Peyer's patch (tissue), 4 donors: ENCODE measurements at regions not wholly inside any gene's neighbourhood (a gene's known extent, or its start where the extent isn't known, plus 50 kb on each side); places are given as distances from the start of the nearest gene placed in this dataset.

Experiments used
- POLR2A ChIP-seq, 2 donors: fragments of 450-650 bp; IDR thresholded peaks; one replicate each; pipeline ENCODE4 v1.5.1; 2017; ENCODE audit warnings: antibody characterized with exemption in 2 of 2, mild to moderate bottlenecking in 2 of 2, moderate library complexity in 2 of 2
- TF ChIP-seq, protein P1 (sequence below), 6 experiments: fragments of 450-650 bp in 4 of 6; fragments of 200-600 bp in 2 of 6; sonication (generic) in 1 of 6; IDR thresholded peaks; one replicate each; pipeline ENCODE4 v1.5.1; 2017 to 2019; ENCODE audit warnings: antibody characterized with exemption in 6 of 6, mild to moderate bottlenecking in 3 of 6, moderate library complexity in 1 of 6

GRCh38 chr4:164613792-164614191 is 140.1 kb upstream of the SMIM31 start:
- TF ChIP-seq POLR2A (IDR thresholded peaks at IDR 0.05) = no peak
- TF ChIP-seq, protein P1, sequence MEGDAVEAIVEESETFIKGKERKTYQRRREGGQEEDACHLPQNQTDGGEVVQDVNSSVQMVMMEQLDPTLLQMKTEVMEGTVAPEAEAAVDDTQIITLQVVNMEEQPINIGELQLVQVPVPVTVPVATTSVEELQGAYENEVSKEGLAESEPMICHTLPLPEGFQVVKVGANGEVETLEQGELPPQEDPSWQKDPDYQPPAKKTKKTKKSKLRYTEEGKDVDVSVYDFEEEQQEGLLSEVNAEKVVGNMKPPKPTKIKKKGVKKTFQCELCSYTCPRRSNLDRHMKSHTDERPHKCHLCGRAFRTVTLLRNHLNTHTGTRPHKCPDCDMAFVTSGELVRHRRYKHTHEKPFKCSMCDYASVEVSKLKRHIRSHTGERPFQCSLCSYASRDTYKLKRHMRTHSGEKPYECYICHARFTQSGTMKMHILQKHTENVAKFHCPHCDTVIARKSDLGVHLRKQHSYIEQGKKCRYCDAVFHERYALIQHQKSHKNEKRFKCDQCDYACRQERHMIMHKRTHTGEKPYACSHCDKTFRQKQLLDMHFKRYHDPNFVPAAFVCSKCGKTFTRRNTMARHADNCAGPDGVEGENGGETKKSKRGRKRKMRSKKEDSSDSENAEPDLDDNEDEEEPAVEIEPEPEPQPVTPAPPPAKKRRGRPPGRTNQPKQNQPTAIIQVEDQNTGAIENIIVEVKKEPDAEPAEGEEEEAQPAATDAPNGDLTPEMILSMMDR (IDR thresholded peaks at IDR 0.05) = no peak
